Stimulated activated naive CD8-positive, alpha-beta T cell treated with anti-CD3 and anti-CD28 coated beads, Interleukin-15, amount 100 ng/mL, for 72 hours (primary cell): ENCODE measurements at regions not wholly inside any gene's neighbourhood (a gene's known extent, or its start where the extent isn't known, plus 50 kb on each side); places are given as distances from the start of the nearest gene placed in this dataset.

Source experiments
- ATAC-seq: fragments of 150-1000 bp; cut with Tn5 transposase; 2 replicates; pipeline ENCODE4 v1.10.0; 2021; ENCODE audit warnings: mild to moderate bottlenecking, moderate library complexity
- DNase-seq, 2 donors: peaks; one replicate each; pipeline ENCODE4 v3.0.0; 2021 to 2022
- H3K27ac Mint-ChIP-seq, 2 donors: one replicate each; pipeline ENCODE4 v1.8.0; 2022; ENCODE audit warnings: mild to moderate bottlenecking in 2 of 2, mixed read lengths in 2 of 2, moderate library complexity in 2 of 2
- H3K27me3 Mint-ChIP-seq: one replicate; pipeline ENCODE4 v1.8.0; 2022; ENCODE audit warnings: mixed read lengths
- H3K4me1 Mint-ChIP-seq: one replicate; pipeline ENCODE4 v1.8.0; 2022; ENCODE audit warnings: mild to moderate bottlenecking, mixed read lengths
- H3K4me3 Mint-ChIP-seq, 2 donors: one replicate each; pipeline ENCODE4 v1.8.0; 2022; ENCODE audit warnings: mild to moderate bottlenecking in 2 of 2, mixed read lengths in 2 of 2, moderate library complexity in 1 of 2
- H3K9me3 Mint-ChIP-seq, 2 donors: one replicate each; pipeline ENCODE4 v1.8.0; 2022; ENCODE audit warnings: mixed read lengths in 2 of 2

DNA sequence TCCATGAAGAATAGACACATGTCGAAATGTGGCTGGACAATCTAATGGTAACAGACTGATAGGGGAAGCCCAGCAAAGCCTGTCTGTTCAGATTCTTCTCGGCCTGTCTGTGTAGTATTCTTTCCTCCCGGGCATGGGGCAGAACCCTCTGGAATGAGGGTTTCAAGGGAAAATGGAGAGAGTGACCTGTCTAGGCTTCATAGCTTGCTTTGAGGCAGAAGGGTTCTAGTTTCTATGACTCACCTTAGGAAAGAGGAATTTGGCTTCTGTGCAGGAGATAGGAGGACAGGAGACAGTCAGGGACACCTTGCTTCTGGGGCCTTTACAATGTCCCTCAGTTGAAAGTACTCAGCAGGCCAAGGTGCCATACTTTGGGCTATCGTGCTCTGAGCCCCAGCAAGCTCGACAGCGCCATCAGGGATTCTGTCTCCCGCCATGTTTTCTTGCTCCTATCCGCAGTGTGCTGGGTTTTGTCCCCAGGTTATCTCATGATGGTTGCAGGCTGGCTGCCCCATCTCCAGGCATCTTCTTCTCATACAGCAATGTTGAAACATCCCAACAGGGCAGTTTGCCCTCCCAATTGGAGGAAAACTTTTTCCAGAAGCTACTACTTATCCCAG is 74.7 kb upstream of the TLK1 start:
- Mint-ChIP-seq H3K4me3 (no peak overlapping the region), H3K27me3 (no peaks in the 10 kb centered on the region), H3K9me3 (no peaks in the 10 kb centered on the region), H3K27ac (peak overlapping the region in 1 of 2 donors; percentile 59), H3K4me1 (peaks cover 5% of the 10 kb centered on the region)
- ATAC-seq (no peak), DNase-seq (no peak)

DNA sequence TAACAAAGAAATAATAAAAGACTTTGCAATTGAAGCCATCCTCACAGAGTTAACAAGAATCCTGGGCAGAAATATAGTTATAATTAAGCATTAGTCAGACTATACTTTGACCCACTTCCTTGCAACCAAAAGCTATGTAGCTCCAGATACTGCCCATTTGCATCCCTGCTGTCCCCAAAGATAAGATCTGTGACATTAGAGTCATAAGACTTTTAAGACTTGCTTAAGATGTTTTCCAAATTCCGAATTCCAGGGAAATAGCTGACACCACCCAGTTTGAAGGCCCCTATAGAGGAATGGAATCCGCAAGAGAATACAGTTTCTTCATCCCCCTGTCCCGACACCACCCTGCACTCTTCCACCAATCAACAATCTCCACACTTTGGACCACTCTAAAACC is 69.5 kb upstream of the TLK1 start:
- ATAC-seq (no peak), DNase-seq (no peak)
- Mint-ChIP-seq H3K9me3 (no peaks in the 10 kb centered on the region), H3K4me1 (no peaks in the 10 kb centered on the region), H3K27ac (no peak overlapping the region), H3K27me3 (no peaks in the 10 kb centered on the region), H3K4me3 (no peak overlapping the region)

DNA sequence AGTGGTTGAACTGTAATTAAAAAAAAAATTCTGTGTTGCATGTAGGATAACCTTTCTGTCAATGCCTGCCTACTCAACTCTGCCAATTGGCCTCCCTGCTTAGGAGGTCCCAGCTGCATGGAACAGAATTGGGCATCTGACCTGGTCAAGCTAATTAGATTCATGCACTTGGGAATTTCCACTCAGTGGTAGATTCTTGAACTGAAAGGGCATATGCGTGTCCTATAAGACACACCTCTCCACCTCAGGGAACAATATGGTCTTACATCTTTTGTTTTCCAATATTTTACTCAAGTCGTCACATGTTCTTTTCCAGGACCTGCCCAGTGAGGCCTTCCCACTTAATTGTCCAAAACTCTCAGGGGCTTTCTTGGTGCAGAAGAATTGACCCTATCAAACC is 68.1 kb upstream of the TLK1 start:
- DNase-seq (no peak), ATAC-seq (no peak)
- H3K4me3 Mint-ChIP-seq, result no peak overlapping the region
- H3K27me3 Mint-ChIP-seq, result no peaks in the 10 kb centered on the region
- H3K27ac Mint-ChIP-seq, result no peak overlapping the region
- H3K9me3 Mint-ChIP-seq, result no peaks in the 10 kb centered on the region
- H3K4me1 Mint-ChIP-seq, result no peaks in the 10 kb centered on the region

DNA sequence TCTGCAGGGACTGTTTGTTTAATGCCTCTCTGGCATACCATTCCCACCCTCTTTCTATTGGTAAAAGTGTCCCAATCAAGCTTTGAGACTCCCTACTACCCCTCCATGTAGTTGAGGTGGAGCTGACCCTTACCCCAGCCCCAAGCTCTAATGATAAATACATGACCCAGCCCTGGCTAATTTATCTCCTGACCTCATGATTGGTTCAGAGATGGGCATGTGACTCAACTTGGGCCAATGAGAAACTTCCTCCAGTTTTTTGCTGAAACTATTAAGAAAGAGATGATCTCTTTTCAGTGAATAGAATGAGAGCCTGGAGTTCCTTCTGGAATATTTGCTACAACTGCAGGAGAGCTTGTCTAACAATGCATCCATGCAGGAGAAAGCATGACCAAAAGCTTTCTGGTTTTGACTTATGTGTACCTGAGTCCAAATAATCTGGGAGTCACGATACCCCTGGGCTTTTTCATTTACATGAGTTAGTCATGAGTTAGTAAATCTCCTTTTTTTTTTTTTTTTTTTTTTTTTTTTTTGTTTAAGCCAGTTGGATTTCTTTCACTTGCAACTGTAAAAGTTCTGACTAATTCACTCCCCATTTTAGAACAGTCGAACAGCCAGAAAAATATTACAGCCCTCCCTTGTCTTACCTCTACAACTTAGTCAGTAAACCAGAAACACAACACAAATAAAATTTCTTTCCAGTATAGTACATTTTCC is 66.5 kb upstream of the TLK1 start:
- Mint-ChIP-seq H3K4me1 (no peaks in the 10 kb centered on the region), H3K27me3 (no peaks in the 10 kb centered on the region), H3K27ac (no peak overlapping the region), H3K4me3 (no peak overlapping the region), H3K9me3 (no peaks in the 10 kb centered on the region)
- ATAC-seq (no peak), DNase-seq (no peak)

DNA sequence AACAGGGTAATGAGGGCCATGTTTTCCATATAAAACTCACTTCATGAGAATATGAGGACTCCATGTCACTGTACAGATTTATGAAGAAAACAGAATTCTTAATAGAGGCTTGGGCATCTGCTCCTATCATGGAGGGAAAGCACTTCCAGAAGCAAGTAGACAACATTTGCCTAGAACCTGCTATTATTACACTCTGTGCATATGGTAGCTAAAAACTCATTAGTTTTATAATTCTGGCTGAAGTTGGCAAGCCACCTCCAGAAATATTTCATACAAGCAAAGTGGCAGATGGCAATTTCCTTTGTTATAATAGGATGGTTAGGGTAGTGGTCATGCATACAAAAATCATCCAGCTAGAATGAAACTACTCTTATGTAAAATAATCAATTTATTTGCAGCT is 65.8 kb upstream of the TLK1 start:
- Mint-ChIP-seq H3K27ac (no peak overlapping the region), H3K27me3 (no peaks in the 10 kb centered on the region), H3K9me3 (no peaks in the 10 kb centered on the region), H3K4me3 (no peak overlapping the region), H3K4me1 (no peaks in the 10 kb centered on the region)
- no peak for ATAC-seq
- DNase-seq, result no peak

DNA sequence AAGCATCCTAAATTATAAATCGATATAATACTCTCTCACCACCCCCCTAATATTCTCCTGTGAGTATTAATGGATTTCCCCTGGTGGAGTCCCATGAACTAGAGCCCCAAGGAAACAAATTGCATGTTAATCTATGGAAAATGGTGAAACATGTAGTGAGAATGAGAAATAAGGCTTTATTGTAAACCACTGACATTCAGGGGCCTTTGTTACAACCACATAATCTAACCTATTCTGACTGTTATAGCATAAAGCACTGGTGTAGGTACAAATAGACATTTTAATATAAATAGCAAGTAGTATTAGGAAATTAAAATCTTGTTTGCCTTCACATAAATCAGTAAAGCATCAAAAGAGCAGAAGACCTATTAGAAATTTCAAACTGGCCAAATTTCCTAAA is 65.3 kb upstream of the TLK1 start:
- Mint-ChIP-seq H3K4me1 (no peaks in the 10 kb centered on the region), H3K9me3 (no peaks in the 10 kb centered on the region), H3K27ac (no peak overlapping the region), H3K27me3 (no peaks in the 10 kb centered on the region), H3K4me3 (no peak overlapping the region)
- ATAC-seq (no peak), DNase-seq (no peak)

DNA sequence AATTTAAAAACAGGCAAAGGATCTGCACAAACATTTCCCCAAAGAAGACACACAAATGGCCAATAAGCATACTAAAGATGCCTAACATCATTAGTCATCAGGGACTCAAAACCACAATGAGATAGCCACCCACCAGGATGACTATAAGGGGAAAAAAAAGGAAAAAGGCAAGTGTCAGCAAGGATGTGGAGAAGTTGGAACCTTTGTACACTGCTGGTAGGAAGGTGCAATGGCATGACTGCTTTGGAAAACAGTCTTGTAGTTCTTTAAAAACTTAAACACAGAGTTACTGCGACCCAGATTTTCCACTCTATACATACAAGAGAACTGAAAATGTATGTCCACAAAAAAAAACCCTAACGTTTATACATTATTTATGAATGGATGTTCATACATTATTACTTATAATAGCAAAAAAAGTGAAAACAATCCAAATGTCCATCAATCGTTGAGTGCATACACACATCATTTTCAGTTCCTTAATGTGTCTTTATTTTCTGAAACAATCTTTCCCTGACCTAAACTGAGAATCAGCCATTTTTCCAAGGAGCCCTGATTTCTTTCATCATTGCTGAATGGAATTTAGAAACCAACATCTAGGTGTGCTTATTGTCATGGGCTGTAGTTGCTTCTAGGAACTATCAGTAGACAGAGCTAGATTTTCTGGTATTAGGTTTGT is 64.7 kb upstream of the TLK1 start:
- no peak overlapping the region for H3K27ac Mint-ChIP-seq
- H3K9me3 Mint-ChIP-seq, result no peaks in the 10 kb centered on the region
- H3K4me3 Mint-ChIP-seq, result no peak overlapping the region
- no peaks in the 10 kb centered on the region for H3K27me3 Mint-ChIP-seq
- ATAC-seq (no peak), DNase-seq (no peak)
- H3K4me1 Mint-ChIP-seq, result no peaks in the 10 kb centered on the region

DNA sequence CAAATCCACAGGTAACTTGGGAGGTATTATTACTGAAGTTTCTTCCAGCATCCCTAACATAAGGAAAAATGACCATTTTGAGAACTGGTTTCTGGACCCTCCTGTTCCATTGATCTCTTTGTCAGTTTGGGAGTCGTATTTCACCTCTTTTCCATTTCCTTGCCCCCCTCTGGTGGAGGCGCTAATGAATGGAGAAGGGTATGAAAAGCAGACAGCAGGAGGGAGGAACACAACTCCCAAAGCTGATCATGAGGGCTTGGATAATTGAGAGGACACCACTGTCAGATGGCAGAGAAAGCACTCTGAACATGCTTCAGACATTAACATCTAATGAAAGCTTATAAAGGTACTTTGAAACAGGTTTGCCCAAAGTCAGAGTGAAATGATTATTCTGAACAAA is 56.6 kb upstream of the TLK1 start:
- ATAC-seq, result no peak
- no peak overlapping the region for H3K4me3 Mint-ChIP-seq
- H3K9me3 Mint-ChIP-seq, result peaks cover 9 to 14% of the 10 kb centered on the region in 2 donors
- no peaks in the 10 kb centered on the region for H3K4me1 Mint-ChIP-seq
- no peaks in the 10 kb centered on the region for H3K27me3 Mint-ChIP-seq
- DNase-seq, result no peak
- no peak overlapping the region for H3K27ac Mint-ChIP-seq

DNA sequence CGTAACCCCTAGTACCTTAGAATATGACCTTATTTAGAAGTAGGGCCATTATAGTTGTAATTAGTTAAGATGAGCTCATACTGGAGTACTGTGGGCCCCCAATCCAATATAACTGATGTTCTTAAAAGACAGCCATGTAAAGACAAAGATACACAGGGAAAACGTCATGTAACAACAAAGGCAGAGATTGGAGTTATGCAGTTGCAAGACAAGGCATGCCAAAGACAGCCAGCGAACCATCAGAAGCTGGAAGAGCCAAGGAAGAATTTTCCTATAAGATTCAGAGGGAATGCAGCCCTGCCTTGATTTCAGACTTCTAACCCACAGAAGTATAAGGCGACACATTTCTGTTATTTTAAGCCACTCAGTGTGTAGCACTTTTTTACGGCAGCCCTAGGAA is 55.9 kb upstream of the TLK1 start:
- H3K4me3 Mint-ChIP-seq, result no peak overlapping the region
- no peaks in the 10 kb centered on the region for H3K4me1 Mint-ChIP-seq

DNA sequence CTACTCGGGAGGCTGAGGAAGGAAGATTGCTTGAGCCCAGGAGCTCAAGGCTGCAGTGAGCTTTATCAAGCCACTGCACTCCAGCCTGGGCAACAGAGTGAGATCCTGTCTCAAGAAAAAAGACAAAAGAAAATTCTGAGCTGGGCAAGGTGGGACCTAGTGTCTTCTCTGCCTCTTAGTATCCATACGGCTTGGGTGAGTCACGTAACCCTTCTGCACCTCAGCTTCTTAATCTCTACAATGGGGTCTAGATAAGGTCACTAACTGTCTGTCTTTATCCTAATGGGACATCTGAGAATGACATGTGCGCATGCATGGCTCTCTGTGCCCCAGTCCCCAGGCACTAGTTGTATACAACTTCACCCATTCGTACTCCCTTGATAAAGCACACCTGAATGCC is 53.4 kb upstream of the TLK1 start:
- Mint-ChIP-seq H3K27ac (no peak overlapping the region), H3K27me3 (no peaks in the 10 kb centered on the region), H3K9me3 (peaks cover 6 to 14% of the 10 kb centered on the region in 2 donors), H3K4me3 (no peak overlapping the region), H3K4me1 (peaks cover 13% of the 10 kb centered on the region)
- ATAC-seq, result no peak
- no peak for DNase-seq

More for the DNA sequence above, 55.9 kb upstream of the TLK1 start:
- Mint-ChIP-seq H3K27ac (no peak overlapping the region), H3K9me3 (peaks cover 9 to 14% of the 10 kb centered on the region in 2 donors), H3K27me3 (no peaks in the 10 kb centered on the region)
- DNase-seq (no peak), ATAC-seq (no peak)

DNA sequence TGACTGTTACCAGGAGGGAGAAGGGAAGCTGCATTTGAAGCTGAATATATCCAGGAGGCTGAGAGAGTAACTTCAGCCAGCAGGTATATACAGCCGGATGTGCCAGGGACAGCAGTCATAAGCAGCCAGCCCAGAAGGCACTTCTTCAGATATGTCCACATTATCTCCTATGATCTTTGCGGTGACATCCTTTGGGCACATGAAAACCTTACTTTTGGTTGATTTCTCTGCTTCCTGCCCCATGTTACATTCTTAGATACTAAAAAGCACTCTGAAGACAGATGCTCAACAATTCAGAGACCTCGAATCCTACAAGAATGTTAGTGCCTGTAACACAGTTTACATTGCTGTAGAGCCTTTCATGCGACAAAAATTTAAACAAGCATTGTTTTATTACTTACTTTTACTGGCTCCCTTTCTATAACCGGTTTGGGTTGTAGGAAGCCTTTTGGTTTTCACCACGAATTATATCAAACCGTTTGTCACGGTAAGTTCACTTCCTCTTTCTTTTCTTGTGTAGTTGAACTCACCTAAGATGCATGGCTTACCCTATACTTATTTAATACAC is 50.3 kb upstream of the TLK1 start:
- Mint-ChIP-seq H3K27ac (peak overlapping the region; percentile 28 to 93), H3K27me3 (no peaks in the 10 kb centered on the region), H3K9me3 (no peaks in the 10 kb centered on the region), H3K4me1 (peaks cover 19% of the 10 kb centered on the region), H3K4me3 (peak overlapping the region; percentile 13 to 53)
- peak; percentile 99 for ATAC-seq
- DNase-seq, result peak; percentile 29 to 35
